Endothelial cell of umbilical vein (primary cell): ENCODE measurements at regions not wholly inside any gene's neighbourhood (a gene's known extent, or its start where the extent isn't known, plus 50 kb on each side); places are given as distances from the start of the nearest gene placed in this dataset.

Experiments used
- BruUV-seq: library from RNA; stranded (reverse); fragments of 400-500 nt; replicated peaks from 2 replicates; lab custom pipeline; 2021; lab: Mats Ljungman, UMichigan
- CTCF ChIA-PET: fragments of 300-600, 350-600 bp; sonication (Branson Sonifier 250); formaldehyde crosslinking; loops from one replicate; lab custom pipeline; 2021; ENCODE audit warnings: antibody characterized with exemption, inconsistent platforms; lab: Charles Lee
- POLR2A ChIA-PET: fragments of 300-600, 350-600 bp; sonication (Branson Sonifier 250); formaldehyde crosslinking; loops from one replicate; lab custom pipeline; 2021; ENCODE audit warnings: antibody characterized with exemption, inconsistent platforms; lab: Charles Lee
- DNase-seq: peaks from one replicate; pipeline ENCODE4 v3.0.0-alpha.2; 2011; ENCODE audit warnings: low read depth, low spot score
- FAIRE-seq: peaks from 2 replicates; lab custom pipeline; 2011; peaks lifted over from hg19 to GRCh38; lab: Jason Lieb, UNC
- H2AFZ ChIP-seq: 2 replicates; pipeline ENCODE4 v1.6.0; 2012; ENCODE audit warnings: low read depth, low read length, control low read depth, inconsistent platforms
- H3K27ac ChIP-seq: 2 replicates; pipeline ENCODE4 v1.5.1; 2011; ENCODE audit warnings: low read depth, mild to moderate bottlenecking, control low read depth, low read length, moderate library complexity; ENCODE audit not compliant: insufficient read depth
- H3K27me3 ChIP-seq, 2 experiments: 2 replicates each; pipeline versions ENCODE4 v1.6.0 to v1.6.1; 2011; ENCODE audit warnings: low read length in 2 of 2, mixed read lengths in 1 of 2; ENCODE audit not compliant: control insufficient read depth in 2 of 2, insufficient read depth in 2 of 2
- H3K36me3 ChIP-seq, 2 experiments: 2 replicates in 1 of 2; 3 replicates in 1 of 2; pipeline ENCODE4 v1.5.1; 2011; ENCODE audit warnings: low read length in 2 of 2, mild to moderate bottlenecking in 1 of 2, moderate library complexity in 1 of 2; ENCODE audit not compliant: control insufficient read depth in 2 of 2, insufficient read depth in 2 of 2; ENCODE audit errors: extremely low read depth in 1 of 2
- H3K4me1 ChIP-seq: 3 replicates; pipeline ENCODE4 v1.5.1; 2011; ENCODE audit warnings: mild to moderate bottlenecking, low read length; ENCODE audit not compliant: control insufficient read depth, insufficient read depth; ENCODE audit errors: extremely low read depth
- H3K4me2 ChIP-seq: 2 replicates; pipeline ENCODE4 v1.6.1; 2011; ENCODE audit warnings: low read length, control low read depth, mixed read lengths; ENCODE audit not compliant: insufficient read depth
- H3K4me3 ChIP-seq, 3 experiments: fragments of 200-600 bp in 1 of 3; sonication (generic), shearing (Covaris generic) in 1 of 3; replicated peaks in 1 of 3; 2 replicates each; pipeline ENCODE4 v1.5.1; 2011 to 2016; ENCODE audit warnings: control low read depth in 3 of 3, low read length in 3 of 3, mild to moderate bottlenecking in 2 of 3, inconsistent platforms in 1 of 3, low read depth in 1 of 3, moderate library complexity in 1 of 3; ENCODE audit not compliant: insufficient read depth in 1 of 3
- H3K79me2 ChIP-seq: 2 replicates; pipeline ENCODE4 v1.6.0; 2012; ENCODE audit warnings: low read length, inconsistent platforms; ENCODE audit not compliant: control insufficient read depth, insufficient read depth
- H3K9ac ChIP-seq: replicated peaks from 2 replicates; pipeline ENCODE3; 2011; ENCODE audit warnings: low read length, control low read depth; ENCODE audit not compliant: insufficient read depth; ENCODE audit errors: extremely low read depth
- H3K9me1 ChIP-seq: replicated peaks from 3 replicates; pipeline ENCODE4 v1.6.0; 2011; ENCODE audit warnings: mild to moderate bottlenecking, low read length; ENCODE audit not compliant: control insufficient read depth, insufficient read depth; ENCODE audit errors: extremely low read depth
- H3K9me3 ChIP-seq: replicated peaks from 2 replicates; pipeline ENCODE4 v1.5.1; 2012; ENCODE audit warnings: low read length, inconsistent platforms; ENCODE audit not compliant: control insufficient read depth, insufficient read depth
- H4K20me1 ChIP-seq: replicated peaks from 2 replicates; pipeline ENCODE3; 2011; ENCODE audit warnings: mild to moderate bottlenecking, low read length; ENCODE audit not compliant: control insufficient read depth, insufficient read depth; ENCODE audit errors: extremely low read depth
- CTCF ChIP-seq, 2 donors: IDR thresholded peaks; 1 replicate in 1 of 2; 2 replicates in 1 of 2; pipeline ENCODE4 v1.5.1; 2011; ENCODE audit warnings: low read length in 2 of 2, mild to moderate bottlenecking in 2 of 2, moderate library complexity in 2 of 2, control low read depth in 1 of 2, inconsistent platforms in 1 of 2, low read depth in 1 of 2; ENCODE audit not compliant: insufficient read depth in 1 of 2; ENCODE audit errors: extremely low read depth in 1 of 2
- EZH2 ChIP-seq: IDR thresholded peaks from 2 replicates; pipeline ENCODE4 v1.6.1; 2012; ENCODE audit warnings: borderline replicate concordance, low read depth, mild to moderate bottlenecking, moderate library complexity, low read length, inconsistent platforms; ENCODE audit not compliant: severe bottlenecking
- FOS ChIP-seq: IDR thresholded peaks from 2 replicates; pipeline ENCODE4 v1.6.1; 2011; ENCODE audit warnings: mild to moderate bottlenecking, low read length, moderate library complexity, borderline replicate concordance; ENCODE audit not compliant: insufficient read depth
- GATA2 ChIP-seq: IDR thresholded peaks from 2 replicates; pipeline ENCODE4 v1.7.0; 2011; ENCODE audit warnings: low read depth, mild to moderate bottlenecking, moderate library complexity, mixed read lengths, low read length; ENCODE audit not compliant: insufficient read length, insufficient read depth
- JUN ChIP-seq: IDR thresholded peaks from 2 replicates; pipeline ENCODE4 v1.6.1; 2011; ENCODE audit warnings: borderline replicate concordance, low read depth; ENCODE audit not compliant: insufficient read length, insufficient read depth
- MAX ChIP-seq: IDR thresholded peaks from 2 replicates; pipeline ENCODE4 v1.6.1; 2011; ENCODE audit not compliant: insufficient read depth, insufficient read length
- MYC ChIP-seq: IDR thresholded peaks from one replicate; pipeline ENCODE4 v1.6.1; 2011; ENCODE audit warnings: mild to moderate bottlenecking, low read depth, low read length
- POLR2A ChIP-seq: IDR thresholded peaks from 2 replicates; pipeline ENCODE4 v1.6.1; 2012; ENCODE audit warnings: low read depth, mild to moderate bottlenecking, control low read depth, low read length
- POLR2AphosphoS5 ChIP-seq: IDR thresholded peaks from 2 replicates; pipeline ENCODE4 v1.6.1; 2012; ENCODE audit warnings: low read depth, mild to moderate bottlenecking, control low read depth, low read length, moderate library complexity; ENCODE audit not compliant: insufficient read depth
- dilution Hi-C: fragments of 300-500 bp; cut with MboI; formaldehyde crosslinking; loops from one replicate; pipeline ENCODE4 v1.15.0; 2019; ENCODE audit warnings: low sequenced_read_pairs; ENCODE audit not compliant: extremely low pct_ligation_motif_present
- intact Hi-C: fragments of 100-400 bp; cut with micrococcal nuclease; formaldehyde crosslinking; loops from one replicate; pipeline ENCODE4 v1.10.0; 2022

- Histone ChIP-seq H3K9me3 (no peaks in the 10 kb centered on the region), H3K79me2 (no peaks in the 10 kb centered on the region), H3K27me3 (no peaks in the 10 kb centered on the region), H3K4me3 (no peak overlapping the region), H3K9me1 (no peaks in the 10 kb centered on the region), H3K27ac (no peak overlapping the region), H3K4me2 (no peak overlapping the region), H3K9ac (no peak overlapping the region), H3K4me1 (no peaks in the 10 kb centered on the region), H2AFZ (no peak overlapping the region), H3K36me3 (no peaks in the 10 kb centered on the region), H4K20me1 (no peaks in the 10 kb centered on the region)
- BruUV-seq, result no TSS peak
- ChIA-PET POLR2A (no interaction called here), CTCF (no interaction called here)
- dilution Hi-C loops, result no loop called here
- intact Hi-C loops, result no loop called here
- no peak for TF ChIP-seq GATA2
- TF ChIP-seq POLR2A, result no peak
- no peak for TF ChIP-seq FOS
- no peak for TF ChIP-seq MYC
- TF ChIP-seq CTCF (IDR thresholded peaks at IDR 0.05; ENCODE audit: extremely low read depth in 1 of 2, insufficient read depth in 1 of 2, low read depth in 1 of 2, low read length in 2 of 2), result no peak
- no peak for TF ChIP-seq EZH2
- no peak for TF ChIP-seq POLR2AphosphoS5
- no peak for TF ChIP-seq MAX
- no peak for TF ChIP-seq JUN
- FAIRE-seq (no peak), DNase-seq (no peak)
Measured at GRCh38 chr12:41737423-41737822, 407.3 kb downstream of the GXYLT1 start.
